Osteoblast (primary cell): ENCODE measurements at regions not wholly inside any gene's neighbourhood (a gene's known extent, or its start where the extent isn't known, plus 50 kb on each side); places are given as distances from the start of the nearest gene placed in this dataset.

ENCODE experiments used
- DNase-seq: peaks from one replicate; pipeline ENCODE4 v3.0.0; 2011; ENCODE audit warnings: low spot score, mixed read lengths; ENCODE audit not compliant: insufficient read length; ENCODE audit errors: missing footprints
- H2AFZ ChIP-seq: 2 replicates; pipeline ENCODE4 v1.6.0; 2011; ENCODE audit warnings: mild to moderate bottlenecking, low read length
- H3K27ac ChIP-seq: 2 replicates; pipeline ENCODE4 v1.5.1; 2011; ENCODE audit warnings: mild to moderate bottlenecking, low read depth, low read length, moderate library complexity
- H3K27me3 ChIP-seq: 2 replicates; pipeline ENCODE4 v1.6.0; 2012; ENCODE audit warnings: mild to moderate bottlenecking, control low read depth, inconsistent platforms, low read length, moderate library complexity; ENCODE audit not compliant: insufficient read depth
- H3K36me3 ChIP-seq: 2 replicates; pipeline ENCODE4 v1.5.1; 2011; ENCODE audit warnings: mild to moderate bottlenecking, low read length, control low read depth, moderate library complexity; ENCODE audit not compliant: insufficient read depth
- H3K4me1 ChIP-seq: 2 replicates; pipeline ENCODE4 v1.5.1; 2011; ENCODE audit warnings: mild to moderate bottlenecking, low read length, control low read depth, moderate library complexity; ENCODE audit not compliant: insufficient read depth
- H3K4me2 ChIP-seq: 2 replicates; pipeline ENCODE4 v1.6.0; 2011; ENCODE audit warnings: mild to moderate bottlenecking, low read length; ENCODE audit not compliant: insufficient read depth
- H3K4me3 ChIP-seq: fragments of 200-600 bp; sonication (generic); 3 replicates; pipeline ENCODE4 v1.5.1; 2012; ENCODE audit warnings: mild to moderate bottlenecking, low read length, inconsistent platforms; ENCODE audit not compliant: insufficient read depth
- H3K79me2 ChIP-seq: 2 replicates; pipeline ENCODE4 v1.6.0; 2012; ENCODE audit warnings: mild to moderate bottlenecking, low read length, control low read depth, inconsistent platforms; ENCODE audit not compliant: insufficient read depth
- H3K9me3 ChIP-seq: 2 replicates; pipeline ENCODE4 v1.5.1; 2011; ENCODE audit warnings: low read depth, low read length, control low read depth
- H4K20me1 ChIP-seq: 2 replicates; pipeline ENCODE4 v1.6.0; 2012; ENCODE audit warnings: mild to moderate bottlenecking, low read length, control low read depth; ENCODE audit not compliant: insufficient read depth
- CTCF ChIP-seq: IDR thresholded peaks from 2 replicates; pipeline ENCODE4 v1.5.1; 2011; ENCODE audit warnings: mild to moderate bottlenecking, low read depth, low read length, moderate library complexity; ENCODE audit errors: extremely low read depth

- Histone ChIP-seq H3K27ac (no peak overlapping the region), H2AFZ (no peak overlapping the region), H3K79me2 (no peaks in the 10 kb centered on the region), H3K9me3 (no peaks in the 10 kb centered on the region), H3K4me1 (peaks cover 6% of the 10 kb centered on the region), H3K4me3 (no peak overlapping the region), H3K4me2 (no peak overlapping the region), H4K20me1 (no peaks in the 10 kb centered on the region), H3K36me3 (no peaks in the 10 kb centered on the region), H3K27me3 (no peaks in the 10 kb centered on the region)
- no peak for DNase-seq
- no peak for TF ChIP-seq CTCF
Observed at GRCh38 chr1:29634746-29635335, 398.5 kb downstream of the PTPRU start.

GRCh38 chr1:29634324-29634723 lies 398.0 kb downstream of the PTPRU start:
- no peak overlapping the region for H3K4me2 ChIP-seq
- no peaks in the 10 kb centered on the region for H3K9me3 ChIP-seq
- peaks cover 5% of the 10 kb centered on the region for H3K4me1 ChIP-seq
- no peaks in the 10 kb centered on the region for H3K79me2 ChIP-seq
- no peak overlapping the region for H3K4me3 ChIP-seq
- H3K27ac ChIP-seq, result no peak overlapping the region
- no peaks in the 10 kb centered on the region for H4K20me1 ChIP-seq
- TF ChIP-seq CTCF, result no peak
- no peak overlapping the region for H2AFZ ChIP-seq
- H3K36me3 ChIP-seq, result no peaks in the 10 kb centered on the region
- no peaks in the 10 kb centered on the region for H3K27me3 ChIP-seq
- DNase-seq, result no peak

DNA sequence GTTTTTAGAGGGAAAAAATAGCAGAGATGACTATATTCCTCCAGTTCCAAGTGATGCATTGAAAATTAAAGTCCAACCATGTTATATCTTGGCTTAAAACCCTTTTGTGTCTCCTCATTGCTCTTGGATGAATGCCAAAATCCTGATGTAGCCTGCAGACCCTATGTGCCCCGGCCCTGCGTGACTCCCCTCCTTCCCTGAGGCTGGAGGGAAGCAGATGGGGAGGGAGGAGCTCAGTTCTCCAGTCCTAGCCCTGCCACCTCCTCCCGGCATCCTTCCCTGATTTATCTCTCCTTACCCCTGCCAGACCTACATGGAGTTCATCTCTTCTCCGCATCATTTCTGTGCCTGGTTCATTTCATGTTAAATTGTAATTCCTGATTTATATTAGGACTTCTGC lies 397.4 kb downstream of the PTPRU start:
- no peak for TF ChIP-seq CTCF
- Histone ChIP-seq H3K9me3 (no peaks in the 10 kb centered on the region), H3K36me3 (no peaks in the 10 kb centered on the region), H2AFZ (no peak overlapping the region), H3K4me1 (peaks cover 5% of the 10 kb centered on the region), H3K4me3 (no peak overlapping the region), H3K4me2 (no peak overlapping the region), H3K27ac (no peak overlapping the region), H3K27me3 (no peaks in the 10 kb centered on the region), H4K20me1 (no peaks in the 10 kb centered on the region), H3K79me2 (no peaks in the 10 kb centered on the region)
- DNase-seq, result no peak

GRCh38 chr1:29632806-29633615 lies 396.7 kb downstream of the PTPRU start:
- DNase-seq, result no peak
- H3K4me2 ChIP-seq, result no peak overlapping the region
- TF ChIP-seq CTCF, result no peak
- H2AFZ ChIP-seq, result no peak overlapping the region
- no peaks in the 10 kb centered on the region for H4K20me1 ChIP-seq
- no peaks in the 10 kb centered on the region for H3K79me2 ChIP-seq
- H3K36me3 ChIP-seq, result no peaks in the 10 kb centered on the region
- H3K4me1 ChIP-seq, result peaks cover 5% of the 10 kb centered on the region
- no peaks in the 10 kb centered on the region for H3K9me3 ChIP-seq
- no peak overlapping the region for H3K4me3 ChIP-seq
- no peak overlapping the region for H3K27ac ChIP-seq
- H3K27me3 ChIP-seq, result no peaks in the 10 kb centered on the region
